ENCODE measurements at regions not wholly inside any gene's neighbourhood (a gene's known extent, or its start where the extent isn't known, plus 50 kb on each side); places are given as distances from the start of the nearest gene placed in this dataset.

GRCh38 chr13:22027566-22027965 lies 356.7 kb downstream of the FGF9 start (continued):
- no peak for TF ChIP-seq MGA (IDR thresholded peaks at IDR 0.05)
- TF ChIP-seq ZNF395 (CRISPR knock-in tag; IDR thresholded peaks at IDR 0.05), result no peak
- TF ChIP-seq PPARD (CRISPR knock-in tag; IDR thresholded peaks at IDR 0.05), result no peak
- no peak for TF ChIP-seq PTRF (tag; IDR thresholded peaks at IDR 0.05)
- TF ChIP-seq ZNF24 (IDR thresholded peaks at IDR 0.05), result no peak
- TF ChIP-seq NONO (IDR thresholded peaks at IDR 0.05; ENCODE audit: low read depth in 2 of 2, low read length in 1 of 2), result no peak
